Neural cell (in vitro differentiated cells): ENCODE measurements at regions not wholly inside any gene's neighbourhood (a gene's known extent, or its start where the extent isn't known, plus 50 kb on each side); places are given as distances from the start of the nearest gene placed in this dataset.

Source experiments
- EP300 ChIP-seq: fragments of 450-650 bp; conservative IDR thresholded peaks from 2 replicates; pipeline ENCODE4 v1.6.1; 2014; ENCODE audit warnings: antibody characterized with exemption, mild to moderate bottlenecking, moderate library complexity; ENCODE audit not compliant: poor library complexity, severe bottlenecking
- EZH2 ChIP-seq: fragments of 200-600, 300-800 bp; shearing (Covaris generic), sonication (generic); IDR thresholded peaks from 2 replicates; pipeline ENCODE4 v1.6.1; 2014; ENCODE audit warnings: antibody characterized with exemption, low read length, borderline replicate concordance, mild to moderate bottlenecking; ENCODE audit not compliant: insufficient read depth, poor library complexity, severe bottlenecking
- MXI1 ChIP-seq: fragments of 450-650 bp; conservative IDR thresholded peaks from 2 replicates; pipeline ENCODE4 v1.6.1; 2014; ENCODE audit warnings: antibody characterized with exemption, mild to moderate bottlenecking; ENCODE audit not compliant: poor library complexity, severe bottlenecking
- POLR2AphosphoS5 ChIP-seq: IDR thresholded peaks from 2 replicates; pipeline ENCODE4 v1.6.1; 2012
- RAD21 ChIP-seq: fragments of 450-650 bp; conservative IDR thresholded peaks from 2 replicates; pipeline ENCODE4 v1.6.1; 2014; ENCODE audit warnings: antibody characterized with exemption, mild to moderate bottlenecking, moderate library complexity
- SMC3 ChIP-seq: fragments of 450-650 bp; conservative IDR thresholded peaks from 2 replicates; pipeline ENCODE4 v1.6.1; 2014; ENCODE audit warnings: antibody characterized with exemption, mild to moderate bottlenecking, moderate library complexity; ENCODE audit not compliant: poor library complexity
- TAF1 ChIP-seq: IDR thresholded peaks from 2 replicates; pipeline ENCODE4 v1.6.1; 2012; ENCODE audit warnings: low read depth
- TF ChIP-seq, protein P1 (sequence below): IDR thresholded peaks from 2 replicates; pipeline ENCODE4 v1.6.1; 2012; ENCODE audit warnings: borderline replicate concordance
- TF ChIP-seq, protein P2 (sequence below): fragments of 450-650 bp; IDR thresholded peaks from 2 replicates; pipeline ENCODE4 v1.5.1; 2014; ENCODE audit warnings: antibody characterized with exemption, mild to moderate bottlenecking, moderate library complexity; ENCODE audit not compliant: poor library complexity, severe bottlenecking

DNA sequence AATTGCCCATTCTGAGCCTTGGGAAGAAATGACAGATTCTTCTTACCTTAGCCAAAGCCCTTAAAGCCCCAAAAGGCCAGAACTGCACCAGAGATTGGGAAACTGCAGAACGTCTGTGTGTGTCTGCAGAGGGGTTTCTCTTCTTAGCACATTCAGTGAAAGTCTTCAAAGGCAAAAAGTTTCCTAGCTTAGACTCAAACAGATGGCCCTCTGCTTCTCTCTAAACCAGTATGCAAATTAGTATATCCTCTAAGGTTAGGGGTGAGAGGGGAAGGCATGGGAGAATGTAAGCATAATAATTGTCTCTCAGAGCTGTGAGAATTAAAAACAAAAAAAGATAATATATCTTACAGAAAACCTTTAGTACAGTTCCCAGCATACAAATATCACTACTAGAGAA, 334.0 kb upstream of the MCTP2 start:
- TF ChIP-seq, protein P1, sequence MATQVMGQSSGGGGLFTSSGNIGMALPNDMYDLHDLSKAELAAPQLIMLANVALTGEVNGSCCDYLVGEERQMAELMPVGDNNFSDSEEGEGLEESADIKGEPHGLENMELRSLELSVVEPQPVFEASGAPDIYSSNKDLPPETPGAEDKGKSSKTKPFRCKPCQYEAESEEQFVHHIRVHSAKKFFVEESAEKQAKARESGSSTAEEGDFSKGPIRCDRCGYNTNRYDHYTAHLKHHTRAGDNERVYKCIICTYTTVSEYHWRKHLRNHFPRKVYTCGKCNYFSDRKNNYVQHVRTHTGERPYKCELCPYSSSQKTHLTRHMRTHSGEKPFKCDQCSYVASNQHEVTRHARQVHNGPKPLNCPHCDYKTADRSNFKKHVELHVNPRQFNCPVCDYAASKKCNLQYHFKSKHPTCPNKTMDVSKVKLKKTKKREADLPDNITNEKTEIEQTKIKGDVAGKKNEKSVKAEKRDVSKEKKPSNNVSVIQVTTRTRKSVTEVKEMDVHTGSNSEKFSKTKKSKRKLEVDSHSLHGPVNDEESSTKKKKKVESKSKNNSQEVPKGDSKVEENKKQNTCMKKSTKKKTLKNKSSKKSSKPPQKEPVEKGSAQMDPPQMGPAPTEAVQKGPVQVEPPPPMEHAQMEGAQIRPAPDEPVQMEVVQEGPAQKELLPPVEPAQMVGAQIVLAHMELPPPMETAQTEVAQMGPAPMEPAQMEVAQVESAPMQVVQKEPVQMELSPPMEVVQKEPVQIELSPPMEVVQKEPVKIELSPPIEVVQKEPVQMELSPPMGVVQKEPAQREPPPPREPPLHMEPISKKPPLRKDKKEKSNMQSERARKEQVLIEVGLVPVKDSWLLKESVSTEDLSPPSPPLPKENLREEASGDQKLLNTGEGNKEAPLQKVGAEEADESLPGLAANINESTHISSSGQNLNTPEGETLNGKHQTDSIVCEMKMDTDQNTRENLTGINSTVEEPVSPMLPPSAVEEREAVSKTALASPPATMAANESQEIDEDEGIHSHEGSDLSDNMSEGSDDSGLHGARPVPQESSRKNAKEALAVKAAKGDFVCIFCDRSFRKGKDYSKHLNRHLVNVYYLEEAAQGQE: no peak
- TF ChIP-seq, protein P2, sequence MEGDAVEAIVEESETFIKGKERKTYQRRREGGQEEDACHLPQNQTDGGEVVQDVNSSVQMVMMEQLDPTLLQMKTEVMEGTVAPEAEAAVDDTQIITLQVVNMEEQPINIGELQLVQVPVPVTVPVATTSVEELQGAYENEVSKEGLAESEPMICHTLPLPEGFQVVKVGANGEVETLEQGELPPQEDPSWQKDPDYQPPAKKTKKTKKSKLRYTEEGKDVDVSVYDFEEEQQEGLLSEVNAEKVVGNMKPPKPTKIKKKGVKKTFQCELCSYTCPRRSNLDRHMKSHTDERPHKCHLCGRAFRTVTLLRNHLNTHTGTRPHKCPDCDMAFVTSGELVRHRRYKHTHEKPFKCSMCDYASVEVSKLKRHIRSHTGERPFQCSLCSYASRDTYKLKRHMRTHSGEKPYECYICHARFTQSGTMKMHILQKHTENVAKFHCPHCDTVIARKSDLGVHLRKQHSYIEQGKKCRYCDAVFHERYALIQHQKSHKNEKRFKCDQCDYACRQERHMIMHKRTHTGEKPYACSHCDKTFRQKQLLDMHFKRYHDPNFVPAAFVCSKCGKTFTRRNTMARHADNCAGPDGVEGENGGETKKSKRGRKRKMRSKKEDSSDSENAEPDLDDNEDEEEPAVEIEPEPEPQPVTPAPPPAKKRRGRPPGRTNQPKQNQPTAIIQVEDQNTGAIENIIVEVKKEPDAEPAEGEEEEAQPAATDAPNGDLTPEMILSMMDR: no peak
- TF ChIP-seq EP300 (no peak), TAF1 (no peak), SMC3 (no peak), POLR2AphosphoS5 (no peak), EZH2 (no peak), MXI1 (no peak), RAD21 (no peak)
